ENCODE measurements at regions not wholly inside any gene's neighbourhood (a gene's known extent, or its start where the extent isn't known, plus 50 kb on each side); places are given as distances from the start of the nearest gene placed in this dataset.

DNA sequence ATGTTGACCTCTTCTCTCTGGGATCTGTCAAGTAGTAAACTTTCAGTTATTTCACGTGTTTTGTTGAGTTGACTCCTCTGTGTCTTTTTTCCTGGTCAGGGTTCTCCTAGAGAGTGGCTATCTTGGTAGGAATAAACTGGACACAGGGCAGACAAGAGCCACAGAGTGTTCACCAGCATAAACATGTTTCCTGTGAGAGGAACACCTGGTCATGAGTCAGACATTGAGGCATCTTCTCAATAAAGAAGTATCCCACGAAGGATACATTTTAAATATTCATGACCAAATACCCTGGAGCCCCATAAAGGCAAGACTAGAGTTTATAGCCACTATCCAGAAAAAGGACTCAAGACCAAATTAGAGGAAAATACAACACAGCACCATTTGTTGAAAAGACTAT lies 269.7 kb upstream of the ZNF521 start:
- no peak for DNase-seq

DNA sequence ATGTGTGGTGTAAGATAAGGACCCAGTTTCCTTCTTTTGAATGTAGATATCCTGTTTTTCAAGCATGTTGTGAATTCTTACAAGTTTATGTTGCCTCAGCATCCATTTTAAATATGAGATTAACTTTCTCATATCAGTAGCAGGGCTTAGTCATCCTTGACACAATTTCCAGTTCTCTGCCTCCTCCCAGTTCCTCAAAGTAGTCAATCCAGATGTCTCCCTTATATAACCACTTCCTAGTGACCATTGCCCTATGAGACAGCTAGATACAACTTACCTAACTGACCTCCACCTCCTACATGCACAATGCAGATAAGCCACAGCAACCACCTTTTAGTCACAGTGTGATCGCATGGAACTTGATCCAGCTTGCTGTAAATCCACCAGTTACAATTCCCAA lies 269.2 kb upstream of the ZNF521 start:
- DNase-seq: no peak

DNA sequence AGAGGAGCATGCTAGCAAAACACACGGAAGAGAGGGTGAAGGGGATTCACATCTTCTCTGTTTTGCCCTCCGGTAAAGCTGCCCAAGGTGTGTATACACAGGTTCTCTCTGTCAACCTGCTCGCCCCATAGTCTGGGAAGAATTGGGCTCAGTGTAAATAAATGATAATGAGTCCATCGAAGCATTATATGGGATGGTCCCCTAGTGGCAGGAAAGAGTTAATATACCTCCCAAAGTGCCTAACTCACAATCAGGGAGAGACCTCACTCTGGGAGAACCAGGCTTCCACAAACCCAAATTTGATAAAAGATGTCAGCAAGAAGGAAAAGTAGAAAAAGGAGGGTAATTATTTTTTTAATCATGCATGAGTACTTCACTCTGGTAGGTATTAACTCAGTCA lies 262.2 kb upstream of the ZNF521 start:
- no peak for DNase-seq

DNA sequence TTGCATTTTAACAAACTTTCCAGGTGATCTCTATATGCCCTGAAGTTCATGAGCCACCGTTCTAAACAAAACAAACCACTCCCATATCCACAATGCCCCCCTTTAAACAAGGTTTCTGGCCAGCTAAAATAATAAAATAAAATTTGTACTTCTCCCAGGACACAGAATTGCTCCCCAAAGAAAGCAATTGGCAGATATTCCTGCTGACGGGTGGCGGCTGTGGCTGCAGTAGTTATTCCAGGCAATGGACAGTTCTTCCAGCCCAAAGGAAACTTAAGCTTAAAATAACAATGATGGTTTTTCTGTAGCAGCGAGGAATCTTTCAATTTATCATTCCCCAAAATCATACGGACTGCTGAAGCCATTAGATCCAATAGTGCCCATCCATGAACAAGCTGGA lies 260.5 kb upstream of the ZNF521 start:
- DNase-seq: no peak

DNA sequence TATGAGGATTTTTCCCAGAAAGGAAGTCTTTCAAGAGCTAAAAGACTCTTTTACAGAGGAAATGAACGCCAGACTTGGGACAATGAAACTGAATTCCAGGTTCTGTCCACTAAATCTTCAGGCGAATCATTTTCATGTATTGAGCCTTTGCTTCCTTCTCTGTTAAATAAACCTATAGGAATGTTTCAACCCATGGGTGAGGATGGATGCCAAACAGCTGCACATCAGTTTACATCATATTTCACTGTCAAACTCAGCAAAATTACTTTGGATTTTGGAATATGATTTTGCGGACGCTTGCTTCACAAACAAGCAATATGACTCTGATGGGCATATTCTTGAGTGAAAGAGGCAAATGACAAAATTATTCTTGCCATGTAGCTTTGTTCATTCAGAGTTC lies 256.1 kb upstream of the ZNF521 start:
- no peak for DNase-seq

DNA sequence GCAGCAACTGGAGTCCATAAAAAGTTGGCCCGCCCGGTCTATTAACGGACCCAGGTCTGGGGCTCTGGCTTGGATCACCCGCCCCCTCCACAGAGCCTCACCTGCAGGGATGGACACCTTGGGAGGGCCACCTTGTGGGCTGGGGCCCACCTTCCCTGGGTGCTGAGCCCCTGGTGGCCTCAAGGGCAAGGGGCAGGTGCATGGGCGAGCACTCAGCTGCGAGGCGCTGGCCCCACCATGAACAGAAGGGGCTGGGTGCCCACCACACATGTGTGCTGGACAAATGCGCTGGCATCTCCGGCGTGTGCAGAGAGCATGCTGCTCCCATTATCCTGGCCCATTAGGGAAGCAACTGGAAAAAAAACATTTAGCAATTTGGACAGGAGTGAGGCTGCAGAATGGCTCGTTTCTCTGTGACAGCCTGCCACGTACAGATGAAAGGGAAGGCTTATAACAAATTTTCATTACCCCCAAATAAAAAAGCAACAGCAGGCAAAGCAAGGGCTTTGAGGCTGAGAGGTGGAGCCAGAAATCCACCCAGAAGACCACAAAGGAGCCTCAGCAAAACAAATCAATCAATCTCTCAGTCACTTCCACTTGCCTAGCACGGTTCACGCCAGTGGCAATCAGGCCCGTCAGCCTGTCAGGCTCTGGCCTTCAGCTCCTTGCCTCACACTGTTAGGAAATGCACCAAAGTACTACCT lies 253.1 kb upstream of the ZNF521 start:
- no peak for DNase-seq

DNA sequence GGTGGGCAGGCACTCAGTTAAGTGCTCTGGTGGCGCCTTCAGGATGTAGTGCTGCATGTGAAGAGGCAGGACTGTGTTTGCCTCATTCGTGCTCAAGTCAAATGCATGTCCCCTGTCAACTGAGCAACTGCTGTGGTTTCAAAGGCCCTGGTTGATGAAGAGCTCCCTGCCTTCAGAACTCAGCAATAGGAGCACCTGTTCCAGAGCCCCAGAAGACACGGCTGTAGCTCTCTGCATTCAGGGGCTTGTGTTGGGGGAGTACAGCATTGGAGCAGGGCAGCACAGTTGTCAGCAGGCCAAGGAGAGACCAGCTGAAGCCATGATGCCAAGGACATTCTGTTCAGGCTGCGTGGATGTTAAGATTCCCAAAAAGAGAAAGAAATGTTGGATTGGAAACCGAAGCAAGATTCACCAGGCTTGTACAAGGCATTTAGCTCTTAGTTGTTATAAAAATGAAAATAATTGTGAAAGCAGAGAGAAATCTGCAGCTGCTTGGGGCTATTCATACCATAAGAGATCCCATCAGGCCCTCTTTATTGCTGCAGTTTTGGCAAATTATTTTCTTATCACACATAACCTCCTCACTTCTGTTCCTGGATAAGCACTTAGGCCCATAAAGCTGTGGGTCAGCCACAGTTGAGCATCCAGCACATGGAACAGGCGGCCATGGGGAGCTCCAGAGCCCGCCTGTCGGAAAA lies 252.4 kb upstream of the ZNF521 start:
- no peak for DNase-seq

DNA sequence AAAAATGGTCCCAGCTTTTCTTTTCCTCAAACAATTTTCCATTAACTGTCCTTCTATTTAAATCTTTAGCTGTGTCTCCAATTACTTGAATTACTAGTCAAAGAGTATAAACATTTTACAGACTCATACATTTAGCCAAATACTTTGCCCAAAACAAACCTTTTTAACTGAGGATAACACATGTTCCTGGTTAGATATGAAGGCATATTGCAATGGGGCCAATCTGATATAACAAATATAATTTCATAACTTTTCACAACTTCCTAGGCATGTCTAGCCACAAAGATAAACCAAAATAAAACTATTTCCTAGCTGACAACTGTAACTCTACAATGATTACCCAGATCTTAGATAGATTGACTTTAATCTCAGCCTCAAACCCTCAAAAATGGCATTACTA lies 247.5 kb upstream of the ZNF521 start:
- no peak for DNase-seq

DNA sequence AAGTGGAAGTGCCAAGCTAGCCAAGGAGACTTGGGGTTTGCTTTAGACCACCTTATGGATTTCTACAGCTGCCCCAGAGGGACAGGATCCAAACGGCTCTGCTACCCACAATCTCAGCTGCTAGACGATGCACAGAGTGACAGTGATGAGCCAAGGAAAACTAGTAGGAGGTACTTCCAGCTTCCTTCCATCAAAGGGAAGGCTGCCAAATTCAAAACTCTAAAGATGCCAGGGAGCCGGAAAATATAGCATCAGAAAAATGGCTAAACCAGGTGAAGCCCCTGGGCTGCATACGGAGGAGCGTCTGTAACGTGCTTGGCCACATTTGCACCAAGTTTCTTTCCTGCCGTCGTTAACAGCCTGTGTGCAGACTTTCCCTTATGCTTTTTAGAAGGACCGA lies 245.5 kb upstream of the ZNF521 start:
- DNase-seq: no peak

DNA sequence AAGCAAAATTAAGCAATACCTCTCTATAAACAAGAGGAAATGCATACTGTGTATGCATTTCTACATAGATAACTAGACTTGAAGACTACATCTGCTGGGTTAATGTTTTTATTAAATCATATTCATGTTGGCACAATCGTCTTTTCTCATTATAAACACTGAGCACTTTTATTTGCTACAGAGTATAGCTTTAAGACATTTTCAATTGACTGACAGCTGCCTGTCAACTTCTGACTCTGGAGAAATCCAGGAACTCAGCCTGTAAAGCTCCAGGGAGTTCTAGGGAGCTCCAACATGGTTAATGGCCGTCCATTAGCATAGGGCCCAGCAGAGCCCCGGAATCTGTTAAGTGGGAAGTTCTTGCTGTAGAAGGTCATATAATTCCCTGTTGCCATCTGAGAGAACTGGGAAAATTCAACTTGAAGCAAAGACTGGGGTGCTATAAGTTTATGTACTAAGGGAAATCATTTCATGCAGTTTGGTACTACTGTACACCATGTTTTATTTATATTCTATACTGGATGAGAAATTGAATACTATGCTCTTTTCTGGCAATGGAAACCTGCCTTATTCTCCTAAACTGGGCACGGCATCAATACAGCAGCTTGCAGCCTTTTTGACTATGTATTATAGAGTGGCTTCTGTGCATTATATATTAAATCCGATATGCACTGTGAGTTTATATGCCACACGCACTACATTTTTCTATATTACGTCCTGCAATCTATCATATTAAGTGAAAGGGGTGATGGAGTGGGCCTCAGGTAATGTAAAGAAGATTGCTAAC lies 243.5 kb upstream of the ZNF521 start:
- DNase-seq: no peak

DNA sequence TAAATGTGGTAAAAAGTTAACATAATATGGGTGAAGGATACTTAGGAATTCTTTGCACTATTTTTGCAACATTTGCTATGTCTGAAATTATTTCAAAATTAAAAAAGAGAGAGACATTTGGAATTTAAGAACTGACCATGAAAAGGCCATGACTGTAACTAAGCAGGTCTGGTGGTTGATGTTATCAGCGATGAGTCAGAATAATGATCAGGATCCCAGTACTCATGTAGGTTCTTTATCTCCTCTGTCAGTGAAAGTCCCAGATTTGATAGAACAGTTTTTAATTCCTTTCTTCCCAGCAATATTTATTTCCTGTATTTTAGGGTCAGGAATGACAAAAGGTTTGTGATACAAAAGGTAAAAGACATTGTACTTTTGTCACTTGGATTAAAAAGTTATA lies 242.4 kb upstream of the ZNF521 start:
- no peak for DNase-seq

DNA sequence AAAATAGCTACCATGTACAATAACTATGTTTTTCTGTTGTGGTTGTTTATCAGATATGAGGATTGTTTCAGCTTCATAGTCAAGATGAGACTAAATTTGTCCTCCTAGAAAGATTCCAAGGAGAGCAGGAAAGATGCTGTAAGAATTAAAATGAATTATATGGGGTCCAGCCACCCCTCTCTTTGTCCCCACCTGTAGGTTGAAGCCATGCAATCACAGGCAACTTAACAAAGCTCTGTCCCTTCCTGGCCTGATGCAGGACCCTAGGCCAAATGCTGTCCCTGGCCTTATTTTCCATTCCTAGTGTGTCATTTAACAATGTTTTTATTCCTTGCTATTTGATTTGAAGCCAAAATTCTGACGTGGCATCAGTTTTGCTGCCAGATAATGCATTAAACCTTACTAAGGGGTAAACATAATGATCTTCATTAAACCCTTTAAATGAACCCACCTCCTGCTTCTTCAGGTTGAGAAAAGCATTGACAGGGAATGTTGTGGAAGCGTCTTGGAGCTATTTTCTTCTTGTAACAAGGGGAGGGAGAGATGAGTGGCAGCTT lies 240.9 kb upstream of the ZNF521 start:
- no peak for DNase-seq

DNA sequence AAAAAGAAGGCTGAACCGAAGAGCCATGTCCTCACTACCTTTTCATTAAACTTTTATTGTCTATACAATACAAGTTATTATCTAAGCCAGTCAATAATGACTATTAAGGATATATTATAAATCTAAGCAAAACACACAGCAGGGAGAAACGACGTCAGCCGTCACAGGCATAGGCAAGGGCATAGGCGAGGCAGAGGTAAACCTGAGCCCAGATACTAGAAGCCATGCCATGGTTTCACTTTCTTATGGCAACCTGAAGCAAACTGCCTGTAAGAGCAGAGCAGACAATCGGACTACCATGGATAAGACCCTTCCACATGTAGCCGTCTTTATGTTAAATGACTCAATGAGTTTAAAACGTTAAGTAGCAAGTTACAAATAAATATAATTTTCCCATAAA lies 238.5 kb upstream of the ZNF521 start:
- DNase-seq: no peak

DNA sequence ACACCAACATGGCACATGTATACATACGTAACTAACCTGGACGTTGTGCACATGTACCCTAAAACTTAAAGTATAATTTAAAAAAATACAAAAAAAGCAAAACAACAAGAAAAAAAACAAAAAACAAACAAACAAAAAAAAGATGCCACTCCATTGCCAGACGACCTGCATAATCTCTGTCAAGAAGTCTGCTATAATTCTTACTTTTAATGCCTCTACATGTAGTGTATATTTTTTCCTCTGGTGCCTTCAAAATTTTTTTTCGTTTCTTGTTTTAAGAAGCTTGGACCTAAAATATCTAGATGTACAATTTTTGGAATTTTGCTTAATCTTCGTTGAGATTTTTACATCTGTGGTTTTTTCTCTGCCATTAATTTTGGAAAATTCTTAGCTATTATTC lies 235.6 kb upstream of the ZNF521 start:
- no peak for DNase-seq

DNA sequence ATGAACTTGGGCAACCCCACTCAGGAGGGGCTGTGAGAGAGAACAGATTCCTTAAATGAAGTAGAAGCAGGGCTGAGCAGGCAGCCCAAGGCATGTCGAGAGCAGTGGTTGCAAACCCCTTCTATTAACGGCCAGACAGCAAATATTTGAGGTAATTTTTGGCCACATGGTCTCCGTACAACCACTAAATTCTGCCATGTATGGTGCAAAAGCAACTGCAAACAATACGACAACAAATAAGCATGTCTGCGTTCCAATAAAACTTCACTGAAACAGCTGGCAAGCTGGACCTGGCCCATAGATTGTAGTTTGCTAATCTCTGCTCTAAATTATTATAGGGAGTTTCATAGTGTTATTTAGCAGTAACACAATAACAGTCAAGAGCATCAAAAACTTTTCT lies 217.0 kb upstream of the ZNF521 start:
- no peak for DNase-seq

DNA sequence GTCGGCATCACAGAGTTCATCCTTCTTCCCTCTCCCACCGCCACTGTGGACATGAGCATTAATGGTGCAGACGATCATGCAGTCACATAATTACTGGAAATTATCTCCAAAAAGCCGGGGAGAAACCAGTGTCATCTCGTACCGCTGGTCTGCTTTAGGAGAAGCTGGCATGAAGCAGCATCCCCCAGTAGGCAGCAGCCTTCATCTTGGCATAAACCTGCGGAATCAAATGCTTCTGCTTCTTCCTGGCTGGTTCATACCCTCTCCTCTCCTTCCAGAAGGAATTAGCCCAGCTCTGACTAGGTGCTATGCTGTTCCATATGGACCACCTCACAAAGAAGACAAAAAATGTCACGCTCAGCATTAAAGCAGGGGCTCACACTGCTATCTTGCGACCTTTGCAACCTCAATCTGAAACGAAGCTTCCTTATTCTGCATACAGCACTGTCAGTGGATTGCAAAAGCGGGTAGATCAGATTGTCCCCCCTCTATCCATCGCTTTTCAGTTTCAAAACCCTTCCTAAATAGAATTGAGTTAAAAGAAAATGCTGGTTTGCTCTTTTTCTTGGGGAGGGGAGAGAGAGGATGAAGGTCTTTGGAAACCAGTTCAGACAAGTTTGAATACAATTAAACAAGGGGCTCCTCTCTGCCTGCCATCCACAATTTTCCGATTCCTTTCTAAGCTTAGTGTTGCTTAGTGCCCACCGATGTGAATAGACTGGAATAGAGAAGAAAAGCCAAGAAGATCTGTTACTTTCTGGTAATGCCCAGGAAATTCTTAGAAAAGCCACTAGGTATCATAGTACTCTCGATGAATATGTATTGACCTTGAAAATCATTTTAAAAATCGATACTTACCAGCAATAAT lies 212.1 kb upstream of the ZNF521 start:
- no peak for DNase-seq

DNA sequence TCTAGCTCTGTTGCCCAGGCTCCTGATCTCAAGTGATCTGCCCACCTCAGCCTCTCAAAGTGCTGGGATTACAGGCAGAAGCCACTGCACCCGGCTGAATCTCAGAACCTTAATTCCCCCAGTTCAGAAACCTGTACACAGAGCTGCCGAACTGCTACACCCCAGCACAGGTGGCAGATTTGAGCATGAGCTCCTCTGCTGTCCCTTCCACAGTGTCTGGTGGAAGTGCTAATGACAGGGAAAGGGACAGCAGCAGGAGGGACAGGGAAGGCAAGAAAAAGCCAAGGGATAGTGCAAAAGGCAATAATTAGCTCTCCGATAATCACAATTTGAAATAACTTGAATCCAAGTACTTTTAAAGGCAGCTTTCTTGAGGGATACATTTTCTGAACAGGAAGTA lies 211.4 kb upstream of the ZNF521 start:
- DNase-seq: no peak

DNA sequence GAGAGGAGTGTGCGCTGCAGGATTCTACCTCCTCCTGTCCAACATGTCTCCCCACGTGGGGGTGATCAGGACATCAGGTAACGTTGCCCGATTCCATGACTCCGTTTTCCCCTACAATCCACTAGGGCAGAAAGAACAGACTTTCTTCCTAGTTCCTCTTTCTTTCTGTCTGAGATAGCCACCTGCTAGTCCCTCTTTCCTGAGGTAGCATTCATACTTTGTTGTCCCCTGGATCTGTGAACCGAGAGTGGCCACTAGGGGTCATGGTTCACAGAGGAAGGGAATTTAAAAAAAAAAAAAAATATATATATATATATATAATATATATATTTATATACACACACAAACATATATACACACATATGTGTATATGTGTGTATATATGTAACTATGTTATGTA lies 210.0 kb upstream of the ZNF521 start:
- DNase-seq: no peak

DNA sequence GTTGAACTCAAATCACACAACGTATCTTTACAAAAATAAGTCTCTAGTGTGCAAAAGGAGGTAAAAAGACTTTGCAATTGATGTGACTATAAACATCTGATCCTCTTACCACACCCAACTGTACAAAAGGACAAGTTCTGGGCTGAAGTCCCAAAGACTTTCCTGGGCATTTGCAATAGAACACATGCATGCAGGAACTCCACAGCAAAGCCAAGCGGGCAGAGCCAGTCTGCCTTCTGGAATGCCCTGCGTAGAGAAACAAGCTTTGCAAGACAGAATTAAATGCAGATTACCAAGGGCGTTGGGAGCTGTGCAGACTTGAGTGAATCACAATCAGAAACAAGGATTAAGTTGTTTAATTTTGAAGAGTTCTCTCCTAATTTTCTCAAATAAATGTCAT lies 208.4 kb upstream of the ZNF521 start:
- no peak for DNase-seq

DNA sequence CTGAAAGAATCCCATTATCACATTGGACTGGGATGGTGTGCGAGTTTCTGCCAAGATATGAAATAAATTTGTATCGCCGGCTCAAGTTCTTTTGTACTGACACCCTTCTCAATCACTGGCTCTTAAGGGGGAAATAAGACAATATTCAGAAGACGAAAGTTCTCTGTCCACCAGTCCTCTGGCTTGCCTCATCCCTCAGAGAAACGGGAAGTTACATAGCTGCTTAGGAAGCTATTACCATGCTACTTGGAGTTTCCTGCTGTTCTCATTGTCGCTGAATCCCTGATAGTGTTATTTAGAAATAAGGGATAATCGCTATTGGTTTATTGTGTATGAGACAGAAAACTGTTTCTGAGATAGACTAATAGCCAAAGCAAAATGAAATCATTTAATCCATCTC lies 205.0 kb upstream of the ZNF521 start:
- DNase-seq: no peak

DNA sequence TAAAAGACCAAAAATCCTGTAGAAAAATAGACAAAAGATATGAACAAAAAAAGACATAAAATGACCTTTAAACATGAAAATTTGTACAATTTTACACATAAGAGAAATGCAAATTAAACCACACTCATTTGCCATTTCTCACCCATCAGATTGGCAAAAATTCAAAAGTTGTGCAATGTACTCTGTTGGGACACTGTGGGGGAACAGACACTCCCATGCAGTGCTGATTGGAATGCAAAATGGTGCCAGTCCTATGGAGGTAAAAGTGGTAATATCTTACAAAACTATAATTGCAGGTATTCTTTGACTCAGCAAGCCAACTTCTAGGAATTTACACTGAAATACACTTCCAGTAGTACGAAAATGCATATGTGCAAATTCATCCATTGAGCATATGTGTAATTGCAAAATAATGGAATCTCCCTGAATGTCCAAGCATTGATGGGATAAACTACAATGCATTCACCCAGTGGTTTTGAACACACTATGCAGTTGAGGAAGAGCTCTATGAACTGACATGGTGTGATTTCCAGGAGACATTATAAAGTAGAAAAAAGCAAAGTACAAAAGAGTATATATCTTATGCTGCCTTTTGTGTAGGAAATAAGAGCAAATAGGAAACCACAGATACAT lies 201.8 kb upstream of the ZNF521 start:
- DNase-seq: no peak

DNA sequence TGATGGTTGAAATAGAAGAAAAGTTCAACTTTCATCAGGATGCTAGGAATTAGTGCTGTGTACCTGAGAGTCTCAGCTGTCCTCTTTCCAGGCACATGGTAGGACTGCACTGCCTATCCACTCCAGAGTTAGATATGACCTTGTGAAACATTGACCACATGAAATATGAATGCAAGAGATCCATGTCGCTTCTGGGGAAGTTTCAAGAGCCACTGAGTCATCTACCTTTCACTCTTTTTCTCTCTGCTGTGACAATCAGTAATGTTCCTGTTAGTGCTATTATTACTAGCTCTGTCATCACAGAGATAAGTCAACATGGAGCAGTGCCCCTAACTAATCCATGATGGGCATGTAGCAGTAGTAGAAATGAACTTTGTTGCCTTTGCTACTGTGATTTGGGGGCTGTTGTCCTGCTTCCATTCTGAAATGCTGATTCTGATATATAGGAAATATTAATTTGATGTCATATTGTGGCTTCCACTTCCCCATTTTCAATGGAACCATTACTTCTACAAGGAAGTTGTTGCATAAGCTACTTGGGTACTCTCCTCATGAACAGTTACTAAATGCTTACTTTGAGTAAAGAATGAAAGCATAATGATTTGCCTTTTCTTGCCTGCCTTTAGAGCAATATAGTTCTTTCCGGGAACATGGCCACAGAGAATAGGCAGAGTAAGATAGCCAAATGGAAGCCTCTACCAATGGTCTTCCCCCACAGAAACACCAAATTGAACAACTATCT lies 192.8 kb upstream of the ZNF521 start:
- no peak for DNase-seq

Data from NCI-H2227 treated with DMSO at 0.1 percent for 48 hours (cell line).